Neural progenitor cell (in vitro differentiated cells): ENCODE measurements at regions not wholly inside any gene's neighbourhood (a gene's known extent, or its start where the extent isn't known, plus 50 kb on each side); places are given as distances from the start of the nearest gene placed in this dataset.

ENCODE experiments used
- DNase-seq: peaks from one replicate; pipeline ENCODE4 v3.0.0-alpha.2; 2016; ENCODE audit warnings: low spot score
- H2AFZ ChIP-seq: fragments of 200-600 bp; sonication (generic); replicated peaks from 2 replicates; pipeline ENCODE4 v1.6.1; 2016; ENCODE audit warnings: antibody characterized with exemption
- H3F3A ChIP-seq: fragments of 200-600 bp; sonication (generic); 2 replicates; pipeline ENCODE4 v1.6.1; 2016; ENCODE audit warnings: antibody characterized with exemption, low read depth
- H3K27ac ChIP-seq: fragments of 200-600 bp; sonication (generic); 2 replicates; pipeline ENCODE4 v1.5.1; 2016; ENCODE audit warnings: mild to moderate bottlenecking
- H3K27me3 ChIP-seq: fragments of 200-600 bp; sonication (generic); 2 replicates; pipeline ENCODE4 v1.6.1; 2016; ENCODE audit warnings: mild to moderate bottlenecking, moderate library complexity
- H3K36me3 ChIP-seq: fragments of 200-600 bp; sonication (generic); 2 replicates; pipeline ENCODE4 v1.5.1; 2016
- H3K4me1 ChIP-seq: fragments of 200-600 bp; sonication (generic); 2 replicates; pipeline ENCODE4 v1.6.1; 2016; ENCODE audit warnings: mixed run types
- H3K4me2 ChIP-seq: fragments of 200-600 bp; sonication (generic); 2 replicates; pipeline ENCODE4 v1.6.1; 2016
- H3K4me3 ChIP-seq: fragments of 200-600 bp; sonication (generic); 2 replicates; pipeline ENCODE4 v1.5.1; 2016
- H3K79me2 ChIP-seq: fragments of 200-600 bp; sonication (generic); 2 replicates; pipeline ENCODE4 v1.6.1; 2016; ENCODE audit warnings: low read depth
- H3K9ac ChIP-seq: fragments of 200-600 bp; sonication (generic); 2 replicates; pipeline ENCODE4 v1.6.1; 2016
- H3K9me3 ChIP-seq: fragments of 200-600 bp; sonication (generic); 2 replicates; pipeline ENCODE4 v1.5.1; 2016; ENCODE audit warnings: low read depth
- H4K20me1 ChIP-seq: fragments of 200-600 bp; sonication (generic); 2 replicates; pipeline ENCODE4 v1.6.1; 2016; ENCODE audit warnings: low read depth
- H3K27ac Mint-ChIP-seq: 3 replicates; pipeline ENCODE4 v1.8.0; 2021; ENCODE audit warnings: mixed read lengths
- H3K27me3 Mint-ChIP-seq: 2 replicates; pipeline ENCODE4 v1.8.0; 2022; ENCODE audit warnings: low read depth, mild to moderate bottlenecking, inconsistent platforms, moderate library complexity, mixed read lengths; ENCODE audit not compliant: insufficient read depth
- H3K36me3 Mint-ChIP-seq: 3 replicates; pipeline ENCODE4 v1.8.0; 2021; ENCODE audit warnings: mixed read lengths
- H3K4me1 Mint-ChIP-seq: 3 replicates; pipeline ENCODE4 v1.8.0; 2021; ENCODE audit warnings: mixed read lengths
- H3K4me3 Mint-ChIP-seq: 3 replicates; pipeline ENCODE4 v1.8.0; 2021; ENCODE audit warnings: mild to moderate bottlenecking, moderate library complexity, mixed read lengths
- H3K9me3 Mint-ChIP-seq: 3 replicates; pipeline ENCODE4 v1.8.0; 2020; ENCODE audit warnings: mixed read lengths
- CTCF ChIP-seq: fragments of 200-600 bp; sonication (generic); IDR thresholded peaks from 2 replicates; pipeline ENCODE4 v1.5.1; 2017; ENCODE audit warnings: antibody characterized with exemption, mild to moderate bottlenecking
- EZH2 ChIP-seq: fragments of 200-600 bp; sonication (generic); IDR thresholded peaks from 2 replicates; pipeline ENCODE4 v1.6.1; 2017; ENCODE audit warnings: antibody characterized with exemption, mild to moderate bottlenecking, moderate library complexity
- EZH2phosphoT487 ChIP-seq: fragments of 200-600 bp; sonication (generic); IDR thresholded peaks from 2 replicates; pipeline ENCODE4 v1.6.1; 2017; ENCODE audit warnings: antibody characterized with exemption

- no peak overlapping the region for H3K4me3 ChIP-seq
- H3K36me3 ChIP-seq = no peaks in the 10 kb centered on the region
- H3K27ac ChIP-seq = no peak overlapping the region
- peak overlapping the region; percentile 79 for H3K27ac Mint-ChIP-seq
- H4K20me1 ChIP-seq = no peaks in the 10 kb centered on the region
- H3K4me1 Mint-ChIP-seq = peaks cover 20% of the 10 kb centered on the region
- DNase-seq = no peak
- no peaks in the 10 kb centered on the region for H3K9me3 Mint-ChIP-seq
- TF ChIP-seq EZH2phosphoT487 = no peak
- TF ChIP-seq EZH2 = no peak
- no peak for TF ChIP-seq CTCF
- no peak overlapping the region for H3K4me3 Mint-ChIP-seq
- no peaks in the 10 kb centered on the region for H3K79me2 ChIP-seq
- no peaks in the 10 kb centered on the region for H3K36me3 Mint-ChIP-seq
- H3K4me1 ChIP-seq = no peaks in the 10 kb centered on the region
- H3K9ac ChIP-seq = no peak overlapping the region
- no peaks in the 10 kb centered on the region for H3K9me3 ChIP-seq
- no peaks in the 10 kb centered on the region for H3K27me3 ChIP-seq
- no peak overlapping the region for H2AFZ ChIP-seq
- H3F3A ChIP-seq = no peaks in the 10 kb centered on the region
- H3K4me2 ChIP-seq = no peak overlapping the region
- H3K27me3 Mint-ChIP-seq = no peaks in the 10 kb centered on the region
Observed at GRCh38 chr15:35142578-35142977, 57.5 kb upstream of the NANOGP8 start.

- Histone ChIP-seq H4K20me1 (no peaks in the 10 kb centered on the region), H3K27ac (no peak overlapping the region), H3K27me3 (no peaks in the 10 kb centered on the region), H3K9me3 (no peaks in the 10 kb centered on the region), H3F3A (no peaks in the 10 kb centered on the region), H3K9ac (no peak overlapping the region), H3K4me1 (no peaks in the 10 kb centered on the region), H2AFZ (no peak overlapping the region), H3K79me2 (no peaks in the 10 kb centered on the region), H3K36me3 (no peaks in the 10 kb centered on the region), H3K4me3 (no peak overlapping the region), H3K4me2 (no peak overlapping the region)
- Mint-ChIP-seq H3K36me3 (no peaks in the 10 kb centered on the region), H3K9me3 (no peaks in the 10 kb centered on the region), H3K4me1 (peaks cover 20% of the 10 kb centered on the region), H3K27me3 (no peaks in the 10 kb centered on the region), H3K4me3 (no peak overlapping the region), H3K27ac (no peak overlapping the region)
- DNase-seq = no peak
- TF ChIP-seq CTCF = no peak
- TF ChIP-seq EZH2 = no peak
- TF ChIP-seq EZH2phosphoT487 = no peak
Observed at GRCh38 chr15:35141743-35142471, 56.8 kb upstream of the NANOGP8 start.

- Histone ChIP-seq H3K9me3 (no peaks in the 10 kb centered on the region), H3K36me3 (no peaks in the 10 kb centered on the region), H3K27me3 (no peaks in the 10 kb centered on the region), H2AFZ (no peak overlapping the region), H3F3A (no peaks in the 10 kb centered on the region), H4K20me1 (no peaks in the 10 kb centered on the region), H3K4me1 (no peaks in the 10 kb centered on the region), H3K79me2 (no peaks in the 10 kb centered on the region), H3K4me2 (no peak overlapping the region), H3K27ac (no peak overlapping the region), H3K4me3 (no peak overlapping the region), H3K9ac (no peak overlapping the region)
- Mint-ChIP-seq H3K4me3 (no peak overlapping the region), H3K4me1 (peaks cover 20% of the 10 kb centered on the region), H3K27me3 (no peaks in the 10 kb centered on the region), H3K36me3 (no peaks in the 10 kb centered on the region), H3K27ac (no peak overlapping the region), H3K9me3 (no peaks in the 10 kb centered on the region)
- no peak for TF ChIP-seq EZH2
- no peak for TF ChIP-seq EZH2phosphoT487
- no peak for TF ChIP-seq CTCF
- DNase-seq = no peak
Observed at GRCh38 chr15:35139822-35140221, 54.7 kb upstream of the NANOGP8 start.
